Upper lobe of right lung (tissue), 1 donor: ENCODE measurements at regions not wholly inside any gene's neighbourhood (a gene's known extent, or its start where the extent isn't known, plus 50 kb on each side); places are given as distances from the start of the nearest gene placed in this dataset.

Source experiments
- ATAC-seq: fragments of 200-7000 bp; cut with Tn5 transposase; one replicate; pipeline ENCODE4 v1.9.1; 2020; ENCODE audit warnings: mild to moderate bottlenecking, moderate library complexity
- DNase-seq: peaks from one replicate; pipeline ENCODE4 v3.0.0-alpha.2; 2020
- H3K27ac ChIP-seq: fragments of 200-600 bp; one replicate; pipeline ENCODE4 v1.8.0; 2022
- H3K27me3 ChIP-seq: fragments of 200-600 bp; one replicate; pipeline ENCODE4 v1.8.0; 2022; ENCODE audit warnings: mild to moderate bottlenecking
- H3K36me3 ChIP-seq: fragments of 200-600 bp; one replicate; pipeline ENCODE4 v1.8.0; 2022
- H3K4me1 ChIP-seq: fragments of 200-600 bp; one replicate; pipeline ENCODE4 v1.8.0; 2022
- H3K4me3 ChIP-seq: fragments of 200-600 bp; one replicate; pipeline ENCODE4 v1.8.0; 2022; ENCODE audit warnings: mild to moderate bottlenecking
- H3K9me3 ChIP-seq: fragments of 200-600 bp; one replicate; pipeline ENCODE4 v1.8.0; 2022
- CTCF ChIP-seq: fragments of 200-600 bp; IDR thresholded peaks from one replicate; pipeline ENCODE4 v1.8.0; 2022; ENCODE audit warnings: antibody characterized with exemption
- intact Hi-C: fragments of 100-400 bp; cut with DNase I; formaldehyde crosslinking; loops from one replicate; pipeline ENCODE4 v1.11.0; 2022
- donor health status: DM: no; HTN: yes; CAD: no; lungs with severe emphysema.

- Histone ChIP-seq H3K4me1 (no peaks in the 10 kb centered on the region), H3K4me3 (no peak overlapping the region), H3K27ac (no peak overlapping the region), H3K9me3 (no peaks in the 10 kb centered on the region), H3K27me3 (no peaks in the 10 kb centered on the region), H3K36me3 (no peaks in the 10 kb centered on the region)
- no peak for TF ChIP-seq CTCF
- ATAC-seq (no peak), DNase-seq (no peak)
- intact Hi-C loops = no loop called here
These were observed 626.5 kb downstream of the DMRTA1 start for GRCh38 chr9:23073136-23073535.

DNA sequence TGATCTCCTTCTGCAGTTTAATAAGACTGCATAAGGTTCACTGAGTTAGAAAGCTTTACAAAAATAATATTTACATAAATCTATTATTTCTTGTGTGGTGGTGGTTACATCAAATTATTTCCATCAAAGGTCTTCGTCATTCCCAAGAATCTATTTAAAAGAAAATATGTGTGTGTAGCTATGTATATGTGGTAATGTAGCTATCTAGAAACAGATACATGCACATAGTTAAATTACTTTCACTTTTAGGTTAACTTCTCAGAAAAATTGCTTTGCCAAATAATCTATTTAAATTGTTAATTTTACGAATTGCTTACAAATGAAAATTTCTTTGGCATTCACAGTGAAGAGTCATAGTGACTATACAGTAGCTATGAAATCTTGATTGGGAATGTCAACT lies 633.2 kb downstream of the DMRTA1 start:
- no peak for DNase-seq
- Histone ChIP-seq H3K4me1 (no peaks in the 10 kb centered on the region), H3K9me3 (no peaks in the 10 kb centered on the region), H3K36me3 (no peaks in the 10 kb centered on the region), H3K4me3 (no peak overlapping the region), H3K27ac (no peak overlapping the region), H3K27me3 (no peaks in the 10 kb centered on the region)
- no peak for ATAC-seq
- TF ChIP-seq CTCF = no peak
- intact Hi-C loops = no loop called here

- Histone ChIP-seq H3K36me3 (no peaks in the 10 kb centered on the region), H3K27ac (no peak overlapping the region), H3K4me3 (no peak overlapping the region), H3K27me3 (no peaks in the 10 kb centered on the region), H3K4me1 (no peaks in the 10 kb centered on the region), H3K9me3 (no peaks in the 10 kb centered on the region)
- TF ChIP-seq CTCF = no peak
- no peak for DNase-seq
- no peak for ATAC-seq
- intact Hi-C loops = no loop called here
These were observed 634.8 kb downstream of the DMRTA1 start for GRCh38 chr9:23081377-23081776.

DNA sequence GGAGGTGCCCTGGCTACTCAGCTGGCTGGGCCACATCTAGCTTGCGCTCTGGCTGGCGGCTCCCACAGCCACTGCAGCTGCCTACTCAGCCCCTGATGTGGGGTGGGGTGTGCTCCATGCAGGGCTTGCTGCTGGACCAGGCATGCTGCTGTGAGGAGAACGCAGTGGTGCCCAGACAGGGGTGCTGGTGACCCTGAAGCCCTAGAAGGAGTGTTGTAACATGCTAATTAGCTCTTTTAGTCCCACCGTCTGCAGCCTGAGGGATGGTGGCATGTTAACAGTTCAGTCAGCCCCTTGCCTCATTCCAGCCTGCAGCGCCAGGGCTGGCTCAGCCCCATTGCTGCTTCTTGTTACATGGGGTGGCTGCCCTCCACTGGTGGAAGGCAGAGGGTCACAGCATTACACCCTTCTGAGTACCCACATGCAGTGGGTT lies 642.3 kb downstream of the DMRTA1 start:
- Histone ChIP-seq H3K27ac (no peak overlapping the region), H3K27me3 (no peaks in the 10 kb centered on the region), H3K36me3 (no peaks in the 10 kb centered on the region), H3K4me1 (no peaks in the 10 kb centered on the region), H3K9me3 (no peaks in the 10 kb centered on the region), H3K4me3 (no peak overlapping the region)
- DNase-seq (no peak), ATAC-seq (peak; percentile 43)
- TF ChIP-seq CTCF = no peak
- intact Hi-C loops = no loop called here

DNA sequence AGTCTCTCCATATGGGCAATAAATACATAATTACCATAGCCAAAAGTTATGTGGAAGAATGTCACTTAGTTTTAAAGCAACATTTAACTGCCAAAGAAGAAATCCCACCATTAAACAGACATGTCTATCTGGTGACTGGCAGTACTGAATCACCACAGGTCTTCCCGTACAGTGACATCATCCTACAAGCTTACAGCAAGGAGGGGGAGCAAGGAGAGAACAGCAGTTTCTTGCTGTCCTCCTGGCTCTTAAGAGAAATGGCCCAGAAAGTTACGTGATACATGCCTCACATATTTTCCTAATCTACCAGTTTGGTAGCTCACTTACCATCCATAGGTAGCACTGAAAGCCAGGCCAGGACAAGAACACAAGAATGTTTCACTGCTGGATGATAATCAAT lies 671.0 kb downstream of the DMRTA1 start:
- Histone ChIP-seq H3K27ac (no peak overlapping the region), H3K4me3 (no peak overlapping the region), H3K36me3 (no peaks in the 10 kb centered on the region), H3K27me3 (no peaks in the 10 kb centered on the region), H3K4me1 (no peaks in the 10 kb centered on the region), H3K9me3 (no peaks in the 10 kb centered on the region)
- DNase-seq (no peak), ATAC-seq (no peak)
- intact Hi-C loops = no loop called here
- TF ChIP-seq CTCF = no peak

GRCh38 chr9:23120630-23121029 lies 674.0 kb downstream of the DMRTA1 start:
- intact Hi-C loops = no loop called here
- Histone ChIP-seq H3K9me3 (no peaks in the 10 kb centered on the region), H3K36me3 (no peaks in the 10 kb centered on the region), H3K4me3 (no peak overlapping the region), H3K27ac (no peak overlapping the region), H3K4me1 (no peaks in the 10 kb centered on the region), H3K27me3 (no peaks in the 10 kb centered on the region)
- ATAC-seq (no peak), DNase-seq (no peak)
- TF ChIP-seq CTCF = no peak
